PC-9 (cell line): ENCODE measurements at regions not wholly inside any gene's neighbourhood (a gene's known extent, or its start where the extent isn't known, plus 50 kb on each side); places are given as distances from the start of the nearest gene placed in this dataset.
A peak's percentile ranks its signal among the peaks of the same experiment; 100 is the strongest.

ENCODE experiments used
- BruUV-seq: library from RNA; stranded (reverse); fragments of 400-500 nt; replicated peaks from 2 replicates; lab custom pipeline; 2021; lab: Mats Ljungman, UMichigan
- CTCF ChIA-PET: fragments of 300-600 bp; sonication (Branson Sonifier 250); formaldehyde crosslinking; loops from one replicate; lab custom pipeline; 2022; ENCODE audit warnings: antibody characterized with exemption; lab: Charles Lee
- POLR2A ChIA-PET: fragments of 300-600 bp; sonication (Branson Sonifier 250); formaldehyde crosslinking; loops from one replicate; lab custom pipeline; 2022; ENCODE audit warnings: antibody characterized with exemption; ENCODE audit not compliant: unreplicated experiment; lab: Charles Lee
- DNase-seq, 2 experiments: peaks; one replicate each; pipeline versions ENCODE4 v3.0.0 to v3.0.0-alpha.2; 2015 to 2022; ENCODE audit warnings: mixed read lengths in 1 of 2
- H2AFZ ChIP-seq: fragments of 200-600 bp; sonication (generic); 2 replicates; pipeline ENCODE4 v1.8.1; 2017; ENCODE audit warnings: antibody characterized with exemption
- H3F3A ChIP-seq: fragments of 200-600 bp; sonication (generic); 2 replicates; pipeline ENCODE4 v1.8.1; 2017; ENCODE audit warnings: antibody characterized with exemption, mild to moderate bottlenecking, low read depth; ENCODE audit not compliant: insufficient read depth
- H3K27ac ChIP-seq: fragments of 200-600 bp; sonication (generic); 2 replicates; pipeline ENCODE4 v1.6.1; 2016; ENCODE audit warnings: mixed run types
- H3K27me3 ChIP-seq: fragments of 200-600 bp; sonication (generic); 2 replicates; pipeline ENCODE4 v1.6.1; 2016; ENCODE audit warnings: low read depth, mixed run types; ENCODE audit not compliant: insufficient read depth
- H3K36me3 ChIP-seq: fragments of 200-600 bp; sonication (generic); 2 replicates; pipeline ENCODE4 v1.6.1; 2016; ENCODE audit warnings: low read depth, mixed run types
- H3K4me1 ChIP-seq: fragments of 200-600 bp; sonication (generic); replicated peaks from 2 replicates; pipeline ENCODE4 v1.6.1; 2016; ENCODE audit warnings: mixed run types; ENCODE audit not compliant: insufficient read depth
- H3K4me2 ChIP-seq: fragments of 200-600 bp; sonication (generic); 2 replicates; pipeline ENCODE4 v1.6.1; 2017; ENCODE audit warnings: mixed run types
- H3K4me3 ChIP-seq: fragments of 200-600 bp; sonication (generic); 2 replicates; pipeline ENCODE4 v1.6.1; 2016; ENCODE audit warnings: mixed run types
- H3K79me2 ChIP-seq: fragments of 200-600 bp; sonication (generic); 2 replicates; pipeline ENCODE4 v1.6.1; 2017; ENCODE audit warnings: low read depth, mixed run types
- H3K9me2 ChIP-seq: fragments of 200-600 bp; sonication (generic); 2 replicates; pipeline ENCODE4 v1.8.1; 2017; ENCODE audit warnings: mild to moderate bottlenecking; ENCODE audit not compliant: insufficient read depth
- H3K9me3 ChIP-seq: fragments of 200-600 bp; sonication (generic); 2 replicates; pipeline ENCODE4 v1.8.1; 2016; ENCODE audit warnings: low read depth; ENCODE audit not compliant: insufficient read depth
- H4K20me1 ChIP-seq: fragments of 200-600 bp; sonication (generic); 2 replicates; pipeline ENCODE4 v1.8.1; 2017; ENCODE audit not compliant: insufficient read depth
- CTCF ChIP-seq: fragments of 200-600 bp; sonication (generic); conservative IDR thresholded peaks from 2 replicates; pipeline ENCODE4 v1.6.1; 2017; ENCODE audit warnings: mixed run types, antibody characterized with exemption, mild to moderate bottlenecking, moderate library complexity
- EZH2 ChIP-seq: fragments of 200-600 bp; sonication (generic); IDR thresholded peaks from 2 replicates; pipeline ENCODE4 v1.8.0; 2017; ENCODE audit warnings: antibody characterized with exemption, low read depth
- intact Hi-C: fragments of 100-400 bp; cut with micrococcal nuclease; formaldehyde crosslinking; loops from one replicate; pipeline ENCODE4 v1.10.0; 2022; ENCODE audit not compliant: unreplicated experiment

- Histone ChIP-seq H3K9me3 (no peaks in the 10 kb centered on the region), H3K4me3 (no peak overlapping the region), H3K27ac (no peak overlapping the region), H3K79me2 (no peaks in the 10 kb centered on the region), H3K27me3 (no peaks in the 10 kb centered on the region), H3K4me2 (no peak overlapping the region), H2AFZ (no peak overlapping the region), H3K9me2 (no peaks in the 10 kb centered on the region), H3K36me3 (no peaks in the 10 kb centered on the region), H3F3A (no peaks in the 10 kb centered on the region), H4K20me1 (no peaks in the 10 kb centered on the region), H3K4me1 (0 out of 2 replicates have a peak, but pooled peaks cover 5% of the 10 kb centered on the region)
- CTCF ChIA-PET: no interaction called here
- DNase-seq: no peak
- POLR2A ChIA-PET: no interaction called here
- TF ChIP-seq CTCF (no peak), EZH2 (no peak)
- BruUV-seq: no TSS peak
- intact Hi-C loops: no loop called here
Measured at GRCh38 chr6:16911088-16911487, 149.8 kb upstream of the ATXN1 start.

- Histone ChIP-seq H3K27me3 (no peaks in the 10 kb centered on the region), H3K4me1 (0 out of 2 replicates have a peak, but pooled peaks cover 5% of the 10 kb centered on the region), H3K9me3 (no peaks in the 10 kb centered on the region), H3K27ac (no peak overlapping the region), H3K9me2 (no peaks in the 10 kb centered on the region), H2AFZ (no peak overlapping the region), H3K79me2 (no peaks in the 10 kb centered on the region), H3K4me3 (no peak overlapping the region), H3K36me3 (no peaks in the 10 kb centered on the region), H3K4me2 (no peak overlapping the region), H3F3A (no peaks in the 10 kb centered on the region), H4K20me1 (no peaks in the 10 kb centered on the region)
- TF ChIP-seq CTCF: no peak
- CTCF ChIA-PET: no interaction called here
- peak in 1 of 2 experiments; percentile 43 for DNase-seq
- BruUV-seq: no TSS peak
- POLR2A ChIA-PET: no interaction called here
- intact Hi-C loops: no loop called here
Measured at GRCh38 chr6:16909658-16910360, 148.5 kb upstream of the ATXN1 start.

- Histone ChIP-seq H4K20me1 (no peaks in the 10 kb centered on the region), H3K79me2 (no peaks in the 10 kb centered on the region), H3K4me1 (0 out of 2 replicates have a peak, but pooled peaks cover 5% of the 10 kb centered on the region), H3K4me2 (no peak overlapping the region), H3K4me3 (no peak overlapping the region), H3K9me3 (no peaks in the 10 kb centered on the region), H3K9me2 (no peaks in the 10 kb centered on the region), H2AFZ (no peak overlapping the region), H3F3A (no peaks in the 10 kb centered on the region), H3K36me3 (no peaks in the 10 kb centered on the region), H3K27me3 (no peaks in the 10 kb centered on the region), H3K27ac (no peak overlapping the region)
- no peak for DNase-seq
- TF ChIP-seq EZH2 (no peak), CTCF (no peak)
- POLR2A ChIA-PET: interaction anchor here (0.7 kb wide), 1 partner anchor 147 kb away, joined by 3 read pairs; the partner anchor contains the start of gene ATXN1
- intact Hi-C loops: no loop called here
- CTCF ChIA-PET: no interaction called here
- no TSS peak for BruUV-seq
Measured at GRCh38 chr6:16907991-16908390, 146.7 kb upstream of the ATXN1 start.
